Muscle of leg (tissue), 3 donors: ENCODE measurements at regions not wholly inside any gene's neighbourhood (a gene's known extent, or its start where the extent isn't known, plus 50 kb on each side); places are given as distances from the start of the nearest gene placed in this dataset.

Experiments
- DNase-seq: peaks from one replicate; pipeline ENCODE4 v3.0.0; 2013
- H3K27ac ChIP-seq: one replicate; pipeline ENCODE4 v1.5.1; 2013; ENCODE audit warnings: mild to moderate bottlenecking, low read length, control low read depth
- H3K27me3 ChIP-seq: one replicate; pipeline ENCODE4 v1.6.1; 2013; ENCODE audit warnings: low read length; ENCODE audit not compliant: control insufficient read depth, insufficient read depth
- H3K36me3 ChIP-seq: one replicate; pipeline ENCODE4 v1.6.1; 2013; ENCODE audit warnings: low read length; ENCODE audit not compliant: control insufficient read depth, insufficient read depth
- H3K4me1 ChIP-seq: one replicate; pipeline ENCODE4 v1.6.1; 2013; ENCODE audit warnings: low read length; ENCODE audit not compliant: control insufficient read depth, insufficient read depth
- H3K4me3 ChIP-seq: one replicate; pipeline ENCODE4 v1.5.1; 2013; ENCODE audit warnings: low read length, control low read depth
- H3K9me3 ChIP-seq: replicated peaks from 2 replicates; pipeline ENCODE4 v1.6.1; 2013; ENCODE audit warnings: low read depth, low read length; ENCODE audit not compliant: control insufficient read depth
- WGBS: methylation state at CpG from one replicate; pipeline ENCODE4 v1.1.5; 2013; ENCODE audit warnings: missing lambda C conversion rate; ENCODE audit not compliant: insufficient coverage; 5-methylcytosine and 5-hydroxymethylcytosine counted together

DNA sequence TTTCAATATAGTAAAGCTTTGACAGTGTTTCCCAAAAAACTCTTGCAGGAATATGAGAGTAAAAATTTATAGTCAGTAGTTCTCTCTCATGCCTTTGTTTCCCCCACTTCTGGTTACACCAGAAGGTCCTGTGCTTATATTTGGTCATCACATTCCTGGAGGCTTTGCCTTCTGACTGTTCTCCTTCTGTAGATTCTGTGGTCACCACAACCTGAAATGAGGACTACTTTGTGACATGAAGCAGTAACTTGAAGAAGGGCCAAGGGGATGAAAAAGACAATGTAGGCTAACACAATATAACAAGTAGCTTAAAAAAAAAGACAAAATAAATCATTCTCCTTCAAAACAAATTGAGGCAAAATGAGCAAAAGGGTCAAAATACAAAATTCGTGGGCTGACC lies 366.2 kb upstream of the NR3C2 start:
- Histone ChIP-seq H3K4me3 (no peak overlapping the region), H3K27me3 (no peaks in the 10 kb centered on the region), H3K4me1 (no peaks in the 10 kb centered on the region), H3K27ac (no peak overlapping the region), H3K9me3 (no peaks in the 10 kb centered on the region), H3K36me3 (no peaks in the 10 kb centered on the region)
- no peak for DNase-seq
- WGBS, result no CpG with 5 or more reads among the region's 1 CpG

DNA sequence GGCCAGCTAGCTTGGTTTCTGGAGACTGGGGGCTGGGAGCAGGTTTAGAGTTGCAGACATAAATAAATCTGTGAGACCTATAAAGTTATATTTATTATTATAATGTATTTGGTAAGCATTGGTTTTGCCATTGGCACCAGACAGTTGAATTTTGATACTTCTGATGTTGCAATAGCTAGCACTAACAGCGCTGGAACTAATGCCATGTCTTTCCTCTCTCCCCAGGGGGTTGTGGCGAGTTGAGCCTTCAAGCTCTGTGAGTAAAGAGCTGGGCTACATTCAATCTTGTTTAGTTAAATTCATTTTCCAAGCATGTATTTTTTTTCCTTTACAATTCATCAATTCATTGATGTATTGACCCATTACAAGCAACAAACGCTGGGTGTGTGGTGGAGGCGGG lies 358.7 kb upstream of the NR3C2 start:
- no peak overlapping the region for H3K27ac ChIP-seq
- WGBS, result no CpG with 5 or more reads among the region's 4 CpGs
- H3K9me3 ChIP-seq, result no peaks in the 10 kb centered on the region
- no peaks in the 10 kb centered on the region for H3K36me3 ChIP-seq
- H3K4me1 ChIP-seq, result no peaks in the 10 kb centered on the region
- no peak for DNase-seq
- no peak overlapping the region for H3K4me3 ChIP-seq
- no peaks in the 10 kb centered on the region for H3K27me3 ChIP-seq

DNA sequence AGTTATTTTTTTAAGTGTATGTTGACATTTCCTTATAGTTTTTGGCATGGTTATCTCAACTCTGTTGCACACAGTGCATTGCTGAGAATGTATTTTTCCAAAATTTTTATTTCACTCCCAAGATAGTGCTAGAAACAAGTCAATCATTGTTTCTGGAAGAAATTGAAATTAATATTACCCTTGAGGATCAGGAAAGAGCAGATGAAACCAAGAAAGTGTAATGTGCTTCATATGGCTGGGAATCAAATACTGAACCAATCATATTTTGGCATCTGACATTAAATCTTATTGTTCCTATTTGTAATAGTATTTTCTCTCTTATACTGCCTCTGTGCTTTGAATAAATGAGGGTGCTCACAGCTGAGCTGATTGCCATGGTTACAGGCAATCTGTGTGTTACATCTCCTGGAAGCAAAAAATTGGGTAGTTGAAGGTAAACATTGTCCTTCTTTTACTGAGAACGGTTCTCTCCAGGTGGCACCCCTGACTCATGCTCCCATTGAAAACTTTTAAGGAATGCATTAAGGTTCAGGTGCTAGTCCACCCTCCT lies 358.2 kb upstream of the NR3C2 start:
- Histone ChIP-seq H3K36me3 (no peaks in the 10 kb centered on the region), H3K27ac (no peak overlapping the region), H3K9me3 (no peaks in the 10 kb centered on the region), H3K27me3 (no peaks in the 10 kb centered on the region), H3K4me3 (no peak overlapping the region), H3K4me1 (no peaks in the 10 kb centered on the region)
- no CpG with 5 or more reads among the region's 1 CpG for WGBS
- DNase-seq, result peak; percentile 76

DNA sequence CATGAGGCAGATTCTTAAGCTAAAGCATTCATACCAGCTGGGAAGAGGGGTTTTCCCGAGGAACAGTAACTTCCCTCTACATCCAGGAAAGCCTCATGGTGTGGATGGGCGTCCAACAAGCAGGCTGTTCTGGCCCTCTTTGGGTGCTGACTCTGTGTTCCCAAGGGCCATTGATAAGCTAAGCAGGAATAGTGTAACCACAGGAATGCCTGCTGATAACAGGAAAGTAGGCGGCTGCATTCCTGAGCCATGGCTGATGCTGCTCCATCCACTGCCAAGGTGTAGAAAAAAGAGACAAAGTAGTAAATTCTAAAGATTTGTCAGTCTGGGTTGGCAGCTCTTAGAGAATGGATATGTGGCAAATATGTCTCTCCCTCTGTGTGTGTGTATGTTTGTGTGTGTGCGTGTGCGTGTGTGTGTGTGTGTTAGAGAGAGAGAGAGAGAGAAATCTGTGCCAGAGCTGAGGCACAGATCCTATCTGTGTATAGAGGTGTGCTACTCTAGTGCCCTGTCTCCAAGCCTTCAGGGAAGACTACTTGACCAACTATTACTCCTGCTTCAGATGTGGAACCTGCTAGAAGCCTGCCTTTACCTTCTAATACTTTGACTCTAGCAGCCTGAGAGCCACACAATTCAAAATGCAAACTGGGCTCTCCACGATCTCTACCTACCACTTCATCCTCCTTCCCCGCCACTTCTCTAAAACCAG lies 353.1 kb upstream of the NR3C2 start:
- no peak overlapping the region for H3K4me3 ChIP-seq

DNA sequence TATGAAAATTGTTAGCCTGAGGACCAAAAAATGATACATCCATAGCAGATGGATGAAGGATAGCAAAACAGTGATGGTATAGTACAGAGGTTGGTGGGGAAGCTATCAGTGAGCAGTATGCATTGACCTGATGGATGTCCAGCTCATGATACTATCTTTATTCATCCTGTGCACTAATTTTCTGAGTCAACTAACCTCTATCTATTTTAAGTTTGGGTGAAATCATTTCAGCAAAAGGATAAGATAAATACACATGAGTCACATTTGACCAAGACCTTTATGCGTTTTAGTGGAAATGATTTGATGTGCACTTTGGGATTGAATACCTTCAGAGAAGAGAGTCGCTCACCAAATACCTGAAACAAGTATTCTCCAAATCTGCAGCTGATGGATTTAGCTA lies 351.0 kb upstream of the NR3C2 start:
- no peak for DNase-seq
- Histone ChIP-seq H3K27ac (no peak overlapping the region), H3K9me3 (no peaks in the 10 kb centered on the region), H3K36me3 (no peaks in the 10 kb centered on the region), H3K27me3 (no peaks in the 10 kb centered on the region), H3K4me1 (peaks cover 2% of the 10 kb centered on the region), H3K4me3 (no peak overlapping the region)
- WGBS, result no CpG with 5 or more reads among the region's 2 CpGs

More for the DNA sequence above, 353.1 kb upstream of the NR3C2 start:
- H3K36me3 ChIP-seq, result no peaks in the 10 kb centered on the region
- H3K27ac ChIP-seq, result no peak overlapping the region
- no peaks in the 10 kb centered on the region for H3K4me1 ChIP-seq
- H3K27me3 ChIP-seq, result no peaks in the 10 kb centered on the region
- 91% methylated on average over 3 of the region's 7 CpGs for WGBS
- no peaks in the 10 kb centered on the region for H3K9me3 ChIP-seq
- no peak for DNase-seq

DNA sequence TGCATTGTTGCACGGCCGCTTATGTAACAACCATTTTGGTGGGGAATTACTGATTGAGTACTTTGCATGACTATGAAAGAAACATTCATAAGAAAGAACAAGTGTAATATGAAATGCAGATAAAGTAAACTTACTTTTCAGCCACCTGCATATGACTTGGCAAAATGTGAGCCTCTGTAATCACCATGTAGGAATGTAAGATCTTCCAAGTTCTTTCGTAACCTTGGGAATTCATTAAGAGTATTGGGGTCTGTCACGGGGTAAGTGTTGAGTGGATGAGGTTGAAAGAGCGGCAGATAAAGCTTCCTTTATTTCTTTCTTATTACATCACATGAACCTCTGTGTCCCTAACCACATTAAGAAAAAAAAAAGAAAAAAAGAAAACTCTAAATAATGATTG lies 348.5 kb upstream of the NR3C2 start:
- Histone ChIP-seq H3K4me3 (no peak overlapping the region), H3K27ac (no peak overlapping the region), H3K4me1 (peaks cover 2% of the 10 kb centered on the region), H3K36me3 (no peaks in the 10 kb centered on the region), H3K27me3 (no peaks in the 10 kb centered on the region), H3K9me3 (no peaks in the 10 kb centered on the region)
- DNase-seq, result no peak
- WGBS, result no CpG with 5 or more reads among the region's 5 CpGs

DNA sequence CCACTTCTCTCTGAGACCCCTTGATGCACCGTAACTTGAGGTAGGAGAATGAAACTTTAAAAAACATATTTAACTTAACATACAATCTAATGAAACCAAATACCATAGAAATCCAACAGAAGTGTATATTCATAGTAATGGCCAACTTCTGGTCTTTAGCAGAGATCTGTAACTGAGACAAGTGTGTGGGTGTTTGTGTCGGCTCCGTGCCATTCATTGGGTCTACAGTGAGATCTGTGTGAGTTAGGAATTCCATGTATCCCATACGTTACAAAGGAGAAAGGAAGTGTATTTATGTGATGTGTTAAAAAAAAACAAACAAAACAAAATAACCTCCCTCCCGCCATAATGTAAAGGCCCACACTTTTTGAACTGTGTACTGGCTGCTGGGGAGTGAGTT lies 348.0 kb upstream of the NR3C2 start:
- no CpG with 5 or more reads among the region's 5 CpGs for WGBS
- H3K27ac ChIP-seq, result no peak overlapping the region

DNA sequence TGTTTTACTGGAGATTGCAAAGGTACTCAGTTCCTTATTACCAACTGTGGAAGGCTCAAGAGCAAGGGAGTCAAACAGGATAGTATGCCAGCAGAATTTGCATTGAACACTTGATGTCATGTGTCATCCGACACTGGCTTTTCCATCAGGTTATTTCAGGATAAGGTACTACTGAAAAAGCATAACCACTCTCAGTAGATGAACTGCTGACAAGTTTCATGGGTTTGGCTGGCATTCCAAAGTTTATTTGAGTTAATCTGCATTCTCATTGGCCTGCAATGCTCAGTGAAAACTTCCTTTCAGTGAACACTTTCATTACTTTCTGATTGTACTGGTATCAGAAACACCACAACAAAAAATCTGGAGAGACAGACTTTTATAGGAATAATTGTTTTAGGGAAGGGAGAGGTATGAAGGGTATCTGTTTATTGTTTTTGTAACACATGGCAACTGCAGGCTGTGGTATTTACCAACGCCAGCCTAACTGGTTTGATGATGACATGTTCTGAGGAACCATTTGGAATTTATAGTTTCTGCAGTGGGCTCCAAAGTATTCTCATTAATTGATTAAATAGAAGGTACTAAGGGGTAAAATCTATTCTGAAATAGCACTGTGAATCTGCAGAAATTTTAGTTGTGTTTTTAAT lies 345.7 kb upstream of the NR3C2 start:
- H3K27me3 ChIP-seq, result no peaks in the 10 kb centered on the region
- peak; percentile 52 for DNase-seq
- no peak overlapping the region for H3K27ac ChIP-seq
- no peaks in the 10 kb centered on the region for H3K36me3 ChIP-seq
- no peak overlapping the region for H3K4me3 ChIP-seq
- H3K9me3 ChIP-seq, result no peaks in the 10 kb centered on the region
- WGBS, result 100% methylated on average over 1 of the region's 2 CpGs
- H3K4me1 ChIP-seq, result peaks cover 2% of the 10 kb centered on the region

More for the DNA sequence above, 348.0 kb upstream of the NR3C2 start:
- no peak for DNase-seq
- Histone ChIP-seq H3K27me3 (no peaks in the 10 kb centered on the region), H3K9me3 (no peaks in the 10 kb centered on the region), H3K36me3 (no peaks in the 10 kb centered on the region), H3K4me1 (peaks cover 2% of the 10 kb centered on the region), H3K4me3 (no peak overlapping the region)

DNA sequence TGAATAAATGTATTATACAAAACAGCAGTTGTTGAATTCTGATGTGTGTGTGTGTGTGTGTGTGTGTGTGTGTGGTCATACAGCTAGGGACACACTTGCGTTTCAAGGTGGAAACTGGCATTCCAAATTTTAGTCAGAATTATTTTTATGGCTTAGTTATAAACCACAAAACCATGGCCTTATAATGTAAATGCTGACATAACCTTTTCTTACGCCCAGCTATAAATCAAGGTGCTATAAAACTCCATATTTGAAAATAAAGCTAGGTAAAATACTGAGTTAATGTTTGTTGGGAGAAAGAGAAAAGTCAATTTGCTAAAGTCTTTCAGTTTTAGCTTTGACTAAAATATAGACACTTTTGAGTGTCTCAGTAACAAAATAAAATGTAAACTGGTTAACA lies 345.1 kb upstream of the NR3C2 start:
- no CpG with 5 or more reads among the region's 2 CpGs for WGBS
- Histone ChIP-seq H3K4me1 (peaks cover 2% of the 10 kb centered on the region), H3K9me3 (no peaks in the 10 kb centered on the region), H3K27ac (no peak overlapping the region), H3K36me3 (no peaks in the 10 kb centered on the region), H3K27me3 (no peaks in the 10 kb centered on the region), H3K4me3 (no peak overlapping the region)
- no peak for DNase-seq

DNA sequence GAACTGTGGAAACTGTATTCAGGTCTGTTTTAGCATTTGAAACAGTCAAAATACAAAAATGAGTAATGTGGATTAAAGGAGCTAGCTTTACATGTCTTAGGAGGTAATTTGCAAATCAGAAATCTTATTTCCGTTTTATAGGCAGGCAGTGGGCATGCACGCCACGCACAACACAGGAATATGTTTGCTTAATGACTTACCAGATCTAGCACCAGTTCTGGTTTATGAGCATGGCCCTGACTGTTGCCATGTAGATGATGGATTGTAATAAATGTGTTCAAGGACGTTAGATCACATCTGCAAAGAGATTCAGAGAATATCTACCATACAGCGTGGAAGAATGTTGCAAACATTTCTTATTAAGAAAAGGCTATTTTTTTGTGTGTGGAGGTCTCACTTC lies 344.5 kb upstream of the NR3C2 start:
- Histone ChIP-seq H3K36me3 (no peaks in the 10 kb centered on the region), H3K27ac (no peak overlapping the region), H3K4me3 (no peak overlapping the region), H3K27me3 (no peaks in the 10 kb centered on the region), H3K9me3 (no peaks in the 10 kb centered on the region), H3K4me1 (peaks cover 2% of the 10 kb centered on the region)
- 77% methylated on average over 3 of the region's 5 CpGs for WGBS
- DNase-seq, result no peak
